IMR-90 (cell line): ENCODE measurements at regions not wholly inside any gene's neighbourhood (a gene's known extent, or its start where the extent isn't known, plus 50 kb on each side); places are given as distances from the start of the nearest gene placed in this dataset.

Source experiments
- ATAC-seq: fragments of 200-7000 bp; cut with Tn5 transposase; 2 replicates; pipeline ENCODE4 v1.9.1; 2020; ENCODE audit warnings: low read depth, mild to moderate bottlenecking, moderate library complexity
- BruUV-seq: library from RNA; stranded (reverse); fragments of 400-500 nt; replicated peaks from 2 replicates; lab custom pipeline; 2021; lab: Mats Ljungman, UMichigan
- CTCF ChIA-PET: fragments of 300-600 bp; formaldehyde crosslinking; extraction: SDS; loops from one replicate; lab custom pipeline; 2021; ENCODE audit warnings: antibody characterized with exemption; lab: Yijun Ruan, JAX
- POLR2A ChIA-PET: fragments of 300-600 bp; sonication (Branson Sonifier 250); formaldehyde crosslinking; loops from one replicate; lab custom pipeline; 2022; ENCODE audit warnings: antibody characterized with exemption; ENCODE audit not compliant: unreplicated experiment; lab: Charles Lee
- DNase-seq: peaks from one replicate; pipeline ENCODE4 v3.0.0; 2013
- H2AFZ ChIP-seq: replicated peaks from 2 replicates; pipeline ENCODE3; 2013; ENCODE audit warnings: low read length, mild to moderate bottlenecking; ENCODE audit not compliant: poor library complexity
- H2AK5ac ChIP-seq: 2 replicates; pipeline ENCODE4 v1.6.1; 2013; ENCODE audit warnings: low read depth, low read length, inconsistent platforms
- H2AK9ac ChIP-seq: replicated peaks from 2 replicates; pipeline ENCODE3; 2013; ENCODE audit warnings: mild to moderate bottlenecking, low read depth, low read length, moderate library complexity; ENCODE audit not compliant: poor library complexity
- H2BK120ac ChIP-seq: 2 replicates; pipeline ENCODE4 v1.6.1; 2013; ENCODE audit warnings: low read depth, low read length, inconsistent platforms
- H2BK15ac ChIP-seq: 3 replicates; pipeline ENCODE4 v1.6.1; 2013; ENCODE audit warnings: low read depth, low read length, inconsistent platforms
- H2BK20ac ChIP-seq: 2 replicates; pipeline ENCODE4 v1.6.1; 2013; ENCODE audit warnings: low read depth, mild to moderate bottlenecking, inconsistent platforms, low read length, moderate library complexity
- H2BK5ac ChIP-seq: 2 replicates; pipeline ENCODE4 v1.6.1; 2013; ENCODE audit warnings: mild to moderate bottlenecking, low read depth, low read length, inconsistent platforms; ENCODE audit not compliant: poor library complexity, severe bottlenecking
- H3K14ac ChIP-seq: replicated peaks from 2 replicates; pipeline ENCODE4 v1.6.1; 2013; ENCODE audit warnings: low read depth, low read length, inconsistent platforms
- H3K18ac ChIP-seq: 2 replicates; pipeline ENCODE4 v1.6.1; 2013; ENCODE audit warnings: low read depth, low read length, control low read depth
- H3K23ac ChIP-seq: 2 replicates; pipeline ENCODE4 v1.6.1; 2013; ENCODE audit warnings: low read depth, low read length, inconsistent platforms
- H3K27ac ChIP-seq: 2 replicates; pipeline ENCODE4 v1.5.1; 2013; ENCODE audit warnings: mild to moderate bottlenecking, control low read depth, low read length; ENCODE audit not compliant: insufficient read depth
- H3K27me3 ChIP-seq: 2 replicates; pipeline ENCODE4 v1.6.1; 2013; ENCODE audit warnings: low read length; ENCODE audit not compliant: control insufficient read depth, insufficient read depth
- H3K36me3 ChIP-seq: 2 replicates; pipeline ENCODE4 v1.6.1; 2013; ENCODE audit warnings: low read length, mixed read lengths; ENCODE audit not compliant: control insufficient read depth, insufficient read depth
- H3K4ac ChIP-seq: 2 replicates; pipeline ENCODE4 v1.6.1; 2013; ENCODE audit warnings: low read depth, low read length, inconsistent platforms
- H3K4me1 ChIP-seq: 2 replicates; pipeline ENCODE4 v1.6.1; 2013; ENCODE audit warnings: low read length, mixed read lengths; ENCODE audit not compliant: control insufficient read depth, insufficient read depth
- H3K4me2 ChIP-seq: 2 replicates; pipeline ENCODE4 v1.6.1; 2013; ENCODE audit warnings: low read depth, mild to moderate bottlenecking, control low read depth, low read length, moderate library complexity
- H3K4me3 ChIP-seq: 2 replicates; pipeline ENCODE4 v1.5.1; 2013; ENCODE audit warnings: low read depth, mild to moderate bottlenecking, control low read depth, low read length, moderate library complexity; ENCODE audit not compliant: insufficient read depth
- H3K56ac ChIP-seq: 2 replicates; pipeline ENCODE4 v1.6.1; 2013; ENCODE audit warnings: low read length, inconsistent platforms; ENCODE audit not compliant: insufficient read depth; ENCODE audit errors: extremely low read depth
- H3K79me1 ChIP-seq, 2 experiments: 2 replicates each; pipeline ENCODE4 v1.6.1; 2013; ENCODE audit warnings: low read length in 2 of 2, inconsistent platforms in 1 of 2, low read depth in 1 of 2
- H3K9ac ChIP-seq: 2 replicates; pipeline ENCODE4 v1.6.1; 2013; ENCODE audit warnings: low read depth, low read length, control low read depth
- H3K9me1 ChIP-seq: 2 replicates; pipeline ENCODE4 v1.6.1; 2013; ENCODE audit warnings: low read length, inconsistent platforms; ENCODE audit not compliant: insufficient read depth
- H3K9me3 ChIP-seq: 2 replicates; pipeline ENCODE4 v1.6.1; 2013; ENCODE audit warnings: low read length; ENCODE audit not compliant: control insufficient read depth, insufficient read depth
- H4K20me1 ChIP-seq: 2 replicates; pipeline ENCODE4 v1.6.1; 2013; ENCODE audit warnings: low read length, inconsistent platforms; ENCODE audit not compliant: insufficient read depth
- H4K5ac ChIP-seq: 2 replicates; pipeline ENCODE4 v1.6.1; 2013; ENCODE audit warnings: mild to moderate bottlenecking, low read depth, low read length, control low read depth
- H4K8ac ChIP-seq, 2 experiments: 2 replicates each; pipeline ENCODE4 v1.6.1; 2013; ENCODE audit warnings: low read depth in 2 of 2, low read length in 2 of 2, control low read depth in 1 of 2, inconsistent platforms in 1 of 2
- H4K91ac ChIP-seq: 2 replicates; pipeline ENCODE4 v1.6.1; 2013; ENCODE audit warnings: low read depth, low read length, inconsistent platforms; ENCODE audit not compliant: insufficient read depth
- BHLHE40 ChIP-seq: fragments of 150-350 bp; IDR thresholded peaks from 2 replicates; pipeline ENCODE4 v1.6.1; 2016; ENCODE audit warnings: mild to moderate bottlenecking, low read depth, low read length
- CEBPB ChIP-seq: IDR thresholded peaks from 2 replicates; pipeline ENCODE4 v1.6.1; 2012; ENCODE audit warnings: low read depth, low read length, improper control_type of control experiment
- CHD1 ChIP-seq: IDR thresholded peaks from 2 replicates; pipeline ENCODE4 v1.6.1; 2012; ENCODE audit warnings: low read depth, low read length, improper control_type of control experiment
- CTCF ChIP-seq: conservative IDR thresholded peaks from 2 replicates; pipeline ENCODE4 v1.5.1; 2012; ENCODE audit warnings: mild to moderate bottlenecking, low read depth, low read length, improper control_type of control experiment
- FOS ChIP-seq: fragments of 150-350 bp; IDR thresholded peaks from 2 replicates; pipeline ENCODE4 v1.6.1; 2016; ENCODE audit warnings: low read depth, low read length
- MAFK ChIP-seq: IDR thresholded peaks from 2 replicates; pipeline ENCODE4 v1.6.1; 2012; ENCODE audit warnings: low read depth, low read length, improper control_type of control experiment
- MAZ ChIP-seq: IDR thresholded peaks from 2 replicates; pipeline ENCODE4 v1.6.1; 2012; ENCODE audit warnings: low read depth, mild to moderate bottlenecking, low read length, improper control_type of control experiment, moderate library complexity, borderline replicate concordance
- NFE2L2 ChIP-seq: fragments of 150-350 bp; IDR thresholded peaks from 2 replicates; pipeline ENCODE4 v1.6.1; 2016; ENCODE audit warnings: low read depth, mild to moderate bottlenecking, low read length
- POLR2A ChIP-seq: IDR thresholded peaks from 2 replicates; pipeline ENCODE4 v1.6.1; 2012; ENCODE audit warnings: mild to moderate bottlenecking, low read depth, low read length
- RCOR1 ChIP-seq: IDR thresholded peaks from 2 replicates; pipeline ENCODE4 v1.6.1; 2012; ENCODE audit warnings: mild to moderate bottlenecking, low read length, improper control_type of control experiment; ENCODE audit not compliant: insufficient replicate concordance
- RFX5 ChIP-seq: IDR thresholded peaks from 2 replicates; pipeline ENCODE4 v1.8.0; 2012; ENCODE audit warnings: low read depth, mild to moderate bottlenecking, low read length, moderate library complexity
- SMC3 ChIP-seq: fragments of 150-350 bp; IDR thresholded peaks from 2 replicates; pipeline ENCODE4 v1.6.1; 2016; ENCODE audit warnings: low read depth, mild to moderate bottlenecking, antibody characterized with exemption, low read length, moderate library complexity
- WGBS, 2 experiments: methylation state at CpG; one replicate each; pipeline versions ENCODE4 v1.1.5 to v1.1.7; 2013; ENCODE audit warnings: missing lambda C conversion rate in 2 of 2; ENCODE audit not compliant: insufficient read length in 1 of 2; ENCODE audit errors: extremely low coverage in 2 of 2; 5-methylcytosine and 5-hydroxymethylcytosine counted together
- dilution Hi-C: fragments of 300-500 bp; cut with HindIII; formaldehyde crosslinking; loops from one replicate; pipeline ENCODE4 v1.14.3; 2018; ENCODE audit warnings: low sequenced_read_pairs; ENCODE audit not compliant: unreplicated experiment
- in situ Hi-C: fragments of 300-500 bp; cut with MboI; formaldehyde crosslinking; loops from 3 replicates; pipeline ENCODE4 v1.14.3; 2019; ENCODE audit warnings: low sequenced_read_pairs, inconsistent platforms, mixed read lengths
- intact Hi-C: fragments of 100-400 bp; cut with micrococcal nuclease; formaldehyde crosslinking; loops from 2 replicates; pipeline ENCODE4 v1.10.0; 2022
- TF ChIP-seq, protein P1 (sequence below): fragments of 150-350 bp; IDR thresholded peaks from 2 replicates; pipeline ENCODE4 v1.6.1; 2017; ENCODE audit warnings: mild to moderate bottlenecking, antibody characterized with exemption, low read length, low read depth
- TF ChIP-seq, protein P2 (sequence below): fragments of 150-350 bp; IDR thresholded peaks from 2 replicates; pipeline ENCODE4 v1.6.1; 2016; ENCODE audit warnings: low read depth, mild to moderate bottlenecking, low read length, moderate library complexity, borderline replicate concordance

- Histone ChIP-seq H3K18ac (no peak overlapping the region), H3K14ac (no peak overlapping the region), H2AK9ac (no peak overlapping the region), H3K36me3 (no peaks in the 10 kb centered on the region), H2BK15ac (no peak overlapping the region), H2BK20ac (no peak overlapping the region), H3K23ac (no peak overlapping the region), H3K9me1 (no peaks in the 10 kb centered on the region), H4K8ac (no peak overlapping the region), H3K27ac (no peak overlapping the region), H4K91ac (no peak overlapping the region), H2BK5ac (no peak overlapping the region), H3K4me1 (no peaks in the 10 kb centered on the region), H3K4me3 (no peak overlapping the region), H3K27me3 (no peaks in the 10 kb centered on the region), H3K9ac (no peak overlapping the region), H3K9me3 (no peaks in the 10 kb centered on the region), H3K4ac (no peak overlapping the region), H2AFZ (no peak overlapping the region), H4K20me1 (no peaks in the 10 kb centered on the region), H2AK5ac (no peak overlapping the region), H4K5ac (no peak overlapping the region), H3K4me2 (no peak overlapping the region), H3K79me1 (no peaks in the 10 kb centered on the region), H3K56ac (no peak overlapping the region), H2BK120ac (no peak overlapping the region)
- no TSS peak for BruUV-seq
- in situ Hi-C loops (no loop called here), intact Hi-C loops (no loop called here), dilution Hi-C loops (no loop called here)
- ATAC-seq (no peak), DNase-seq (no peak)
- WGBS, 2 experiments: no CpG with 5 or more reads among the region's 1 CpG
- TF ChIP-seq CEBPB: no peak
- no peak for TF ChIP-seq CHD1
- TF ChIP-seq, protein P1, sequence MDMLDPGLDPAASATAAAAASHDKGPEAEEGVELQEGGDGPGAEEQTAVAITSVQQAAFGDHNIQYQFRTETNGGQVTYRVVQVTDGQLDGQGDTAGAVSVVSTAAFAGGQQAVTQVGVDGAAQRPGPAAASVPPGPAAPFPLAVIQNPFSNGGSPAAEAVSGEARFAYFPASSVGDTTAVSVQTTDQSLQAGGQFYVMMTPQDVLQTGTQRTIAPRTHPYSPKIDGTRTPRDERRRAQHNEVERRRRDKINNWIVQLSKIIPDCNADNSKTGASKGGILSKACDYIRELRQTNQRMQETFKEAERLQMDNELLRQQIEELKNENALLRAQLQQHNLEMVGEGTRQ: no peak
- TF ChIP-seq, protein P2, sequence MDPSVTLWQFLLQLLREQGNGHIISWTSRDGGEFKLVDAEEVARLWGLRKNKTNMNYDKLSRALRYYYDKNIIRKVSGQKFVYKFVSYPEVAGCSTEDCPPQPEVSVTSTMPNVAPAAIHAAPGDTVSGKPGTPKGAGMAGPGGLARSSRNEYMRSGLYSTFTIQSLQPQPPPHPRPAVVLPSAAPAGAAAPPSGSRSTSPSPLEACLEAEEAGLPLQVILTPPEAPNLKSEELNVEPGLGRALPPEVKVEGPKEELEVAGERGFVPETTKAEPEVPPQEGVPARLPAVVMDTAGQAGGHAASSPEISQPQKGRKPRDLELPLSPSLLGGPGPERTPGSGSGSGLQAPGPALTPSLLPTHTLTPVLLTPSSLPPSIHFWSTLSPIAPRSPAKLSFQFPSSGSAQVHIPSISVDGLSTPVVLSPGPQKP: no peak
- TF ChIP-seq BHLHE40: no peak
- TF ChIP-seq RCOR1: no peak
- no peak for TF ChIP-seq RFX5
- no peak for TF ChIP-seq SMC3
- TF ChIP-seq POLR2A: no peak
- TF ChIP-seq NFE2L2: no peak
- TF ChIP-seq MAFK: no peak
- TF ChIP-seq CTCF: no peak
- no peak for TF ChIP-seq MAZ
- TF ChIP-seq FOS: no peak
- CTCF ChIA-PET: interaction anchor here (0.6 kb wide), 1 partner anchor 199 kb away, joined by 3 read pairs; no protein-coding TSS in a partner anchor
- POLR2A ChIA-PET: no interaction called here
Measured at GRCh38 chr7:84658286-84658685, 463.7 kb upstream of the SEMA3A start.
